H1 (cell line): ENCODE measurements at regions not wholly inside any gene's neighbourhood (a gene's known extent, or its start where the extent isn't known, plus 50 kb on each side); places are given as distances from the start of the nearest gene placed in this dataset.

Experiments
- CTCF ChIA-PET: fragments of 300-600 bp; sonication (Branson Sonifier 250); formaldehyde crosslinking; loops from one replicate; lab custom pipeline; 2021; ENCODE audit not compliant: partially characterized antibody; lab: Charles Lee
- POLR2A ChIA-PET: fragments of 300-600 bp; sonication (Branson Sonifier 250); formaldehyde crosslinking; loops from one replicate; lab custom pipeline; 2021; ENCODE audit warnings: inconsistent platforms; ENCODE audit not compliant: partially characterized antibody; lab: Charles Lee
- DNase-seq, 2 experiments: peaks; one replicate each; pipeline versions ENCODE4 v3.0.0 to v3.0.0-alpha.2; 2010 to 2022; ENCODE audit warnings: low spot score in 2 of 2, low read depth in 1 of 2, mixed read lengths in 1 of 2
- FAIRE-seq: peaks from 2 replicates; lab custom pipeline; 2011; peaks lifted over from hg19 to GRCh38; lab: Jason Lieb, UNC
- H2AFZ ChIP-seq: 2 replicates; pipeline ENCODE4 v1.8.1; 2012; ENCODE audit warnings: low read length, inconsistent platforms
- H2AK5ac ChIP-seq: 2 replicates; pipeline ENCODE4 v1.6.1; 2013; ENCODE audit warnings: low read depth, low read length
- H2BK120ac ChIP-seq: replicated peaks from 2 replicates; pipeline ENCODE3; 2013; ENCODE audit warnings: low read depth, low read length, inconsistent platforms
- H2BK12ac ChIP-seq: 2 replicates; pipeline ENCODE4 v1.6.1; 2013; ENCODE audit warnings: low read depth, low read length
- H2BK15ac ChIP-seq: 2 replicates; pipeline ENCODE4 v1.6.1; 2013; ENCODE audit warnings: low read length
- H2BK20ac ChIP-seq: 2 replicates; pipeline ENCODE4 v1.6.1; 2013; ENCODE audit warnings: low read length
- H2BK5ac ChIP-seq: 2 replicates; pipeline ENCODE4 v1.6.1; 2013; ENCODE audit warnings: low read depth, low read length
- H3K14ac ChIP-seq: 2 replicates; pipeline ENCODE4 v1.6.1; 2013; ENCODE audit warnings: inconsistent platforms; ENCODE audit not compliant: insufficient read length
- H3K18ac ChIP-seq: 2 replicates; pipeline ENCODE4 v1.6.1; 2013; ENCODE audit warnings: low read length; ENCODE audit errors: extremely low read depth
- H3K23ac ChIP-seq: 2 replicates; pipeline ENCODE4 v1.6.1; 2013; ENCODE audit warnings: inconsistent platforms; ENCODE audit not compliant: insufficient read length
- H3K23me2 ChIP-seq: 2 replicates; pipeline ENCODE4 v1.6.1; 2013; ENCODE audit warnings: low read depth, low read length
- H3K27ac ChIP-seq: 2 replicates; pipeline ENCODE4 v1.6.1; 2011; ENCODE audit warnings: low read depth, low read length, inconsistent platforms
- H3K27me3 ChIP-seq, 4 experiments: replicated peaks in 1 of 4; 1 replicate in 1 of 4; 2 replicates in 3 of 4; pipeline versions ENCODE4 v1.6.1 to v1.8.1; 2011 to 2013; ENCODE audit warnings: low read length in 3 of 4, mild to moderate bottlenecking in 3 of 4, inconsistent platforms in 2 of 4, mixed read lengths in 2 of 4, moderate library complexity in 1 of 4; ENCODE audit not compliant: control insufficient read depth in 3 of 4, insufficient read depth in 3 of 4; ENCODE audit errors: extremely low read depth in 1 of 4
- H3K36me3 ChIP-seq, 4 experiments: 2 replicates each; pipeline versions ENCODE4 v1.6.1 to v1.8.1; 2011 to 2013; ENCODE audit warnings: mild to moderate bottlenecking in 4 of 4, low read length in 3 of 4, moderate library complexity in 2 of 4, control low read depth in 1 of 4, inconsistent platforms in 1 of 4; ENCODE audit not compliant: insufficient read depth in 4 of 4, control insufficient read depth in 2 of 4
- H3K4ac ChIP-seq: replicated peaks from 2 replicates; pipeline ENCODE3; 2013; ENCODE audit warnings: low read length, low read depth, mixed read lengths, inconsistent platforms; ENCODE audit not compliant: insufficient read length
- H3K4me1 ChIP-seq, 4 experiments: replicated peaks in 1 of 4; 1 replicate in 1 of 4; 2 replicates in 3 of 4; pipeline versions ENCODE4 v1.6.1 to v1.8.1; 2011 to 2013; ENCODE audit warnings: low read length in 3 of 4, inconsistent platforms in 2 of 4, mixed read lengths in 1 of 4; ENCODE audit not compliant: insufficient read depth in 4 of 4, control insufficient read depth in 3 of 4
- H3K4me2 ChIP-seq, 2 experiments: 2 replicates each; pipeline versions ENCODE4 v1.6.1 to v1.8.1; 2011 to 2013; ENCODE audit warnings: low read depth in 2 of 2, low read length in 2 of 2, control low read depth in 1 of 2, inconsistent platforms in 1 of 2, mild to moderate bottlenecking in 1 of 2; ENCODE audit not compliant: insufficient read depth in 1 of 2
- H3K4me3 ChIP-seq, 4 experiments: fragments of 200-600, 300-600 bp in 1 of 4; sonication (generic), shearing (Covaris generic), sonication (Bioruptor Twin) in 1 of 4; 2 replicates each; pipeline versions ENCODE4 v1.5.1 to v1.8.1; 2011 to 2016; ENCODE audit warnings: low read length in 4 of 4, low read depth in 3 of 4, control low read depth in 2 of 4, inconsistent platforms in 2 of 4, mild to moderate bottlenecking in 2 of 4, mixed read lengths in 1 of 4, moderate library complexity in 1 of 4; ENCODE audit not compliant: insufficient read depth in 2 of 4; ENCODE audit errors: extremely low read depth in 1 of 4
- H3K56ac ChIP-seq: replicated peaks from 2 replicates; pipeline ENCODE3; 2013; ENCODE audit warnings: low read depth, mild to moderate bottlenecking, mixed read lengths, low read length, inconsistent platforms; ENCODE audit not compliant: insufficient read length
- H3K79me1 ChIP-seq: 2 replicates; pipeline ENCODE4 v1.6.1; 2013; ENCODE audit warnings: low read depth, low read length, control low read depth
- H3K79me2 ChIP-seq, 2 experiments: 2 replicates each; pipeline versions ENCODE4 v1.6.1 to v1.8.1; 2012 to 2013; ENCODE audit warnings: low read length in 2 of 2, mild to moderate bottlenecking in 2 of 2, inconsistent platforms in 1 of 2; ENCODE audit not compliant: insufficient read depth in 2 of 2, control insufficient read depth in 1 of 2
- H3K9ac ChIP-seq, 4 experiments: replicated peaks in 1 of 4; 1 replicate in 1 of 4; 2 replicates in 3 of 4; pipeline versions ENCODE4 v1.6.1 to v1.8.1; 2011 to 2013; ENCODE audit warnings: low read depth in 3 of 4, low read length in 3 of 4, control low read depth in 2 of 4, mild to moderate bottlenecking in 2 of 4, moderate library complexity in 2 of 4, inconsistent platforms in 1 of 4; ENCODE audit errors: extremely low read depth in 1 of 4
- H3K9me3 ChIP-seq, 2 experiments: 2 replicates each; pipeline versions ENCODE4 v1.6.1 to v1.8.1; 2012 to 2013; ENCODE audit warnings: mild to moderate bottlenecking in 2 of 2, moderate library complexity in 2 of 2, control low read depth in 1 of 2, inconsistent platforms in 1 of 2, low read depth in 1 of 2, low read length in 1 of 2, mixed read lengths in 1 of 2; ENCODE audit not compliant: insufficient read depth in 2 of 2
- H4K20me1 ChIP-seq, 2 experiments: replicated peaks in 1 of 2; 2 replicates each; pipeline versions ENCODE3 to v1.8.1; 2011 to 2013; ENCODE audit warnings: inconsistent platforms in 2 of 2, low read length in 2 of 2, mild to moderate bottlenecking in 1 of 2; ENCODE audit not compliant: insufficient read depth in 2 of 2, control insufficient read depth in 1 of 2
- H4K5ac ChIP-seq: 2 replicates; pipeline ENCODE4 v1.6.1; 2013; ENCODE audit warnings: low read length, low read depth, mixed read lengths, inconsistent platforms; ENCODE audit not compliant: insufficient read length
- H4K8ac ChIP-seq: 2 replicates; pipeline ENCODE4 v1.8.0; 2013; ENCODE audit warnings: mild to moderate bottlenecking, moderate library complexity, low read length, inconsistent platforms; ENCODE audit not compliant: insufficient read depth; ENCODE audit errors: extremely low read depth
- H4K91ac ChIP-seq: replicated peaks from 2 replicates; pipeline ENCODE3; 2013; ENCODE audit warnings: low read length, mixed read lengths, inconsistent platforms; ENCODE audit not compliant: insufficient read length
- KDM1A ChIP-seq: fragments of 200-600, 300-600 bp; sonication (generic); IDR thresholded peaks from 2 replicates; pipeline ENCODE4 v1.7.1; 2016; ENCODE audit warnings: mild to moderate bottlenecking, low read length, borderline replicate concordance
- KDM4A ChIP-seq: IDR thresholded peaks from one replicate; pipeline ENCODE4 v1.7.1; 2012; ENCODE audit warnings: low read depth, mild to moderate bottlenecking, moderate library complexity, low read length, inconsistent platforms; ENCODE audit not compliant: severe bottlenecking
- WGBS, 2 experiments: shearing (Covaris generic) in 1 of 2; methylation state at CpG; one replicate each; pipeline versions ENCODE4 v1.1.6 to v1.1.7; 2013 to 2015; ENCODE audit warnings: low lambda C conversion rate in 2 of 2, mixed read lengths in 2 of 2, inconsistent platforms in 1 of 2, low coverage in 1 of 2, missing lambda C conversion rate in 1 of 2; ENCODE audit not compliant: insufficient replicate concordance in 2 of 2, insufficient coverage in 1 of 2, insufficient read length in 1 of 2; ENCODE audit errors: extremely low coverage in 1 of 2, missing lambda C conversion rate in 1 of 2; 5-methylcytosine and 5-hydroxymethylcytosine counted together

GRCh38 chr1:25057188-25057587, 127.1 kb upstream of the RUNX3 start:
- H2BK15ac ChIP-seq: no peak overlapping the region
- H2BK120ac ChIP-seq: no peak overlapping the region
- no peak overlapping the region for H3K18ac ChIP-seq
- no peak overlapping the region for H3K56ac ChIP-seq
- H3K4me1 ChIP-seq: peaks cover 0 to 12% (median 6%) of the 10 kb centered on the region in 4 experiments; a peak in 6 of 7 replicates
- no peak overlapping the region for H4K5ac ChIP-seq
- H3K27me3 ChIP-seq: no peaks in the 10 kb centered on the region; a peak in 1 of 7 replicates
- FAIRE-seq: no peak
- ChIA-PET CTCF (interaction anchor here (0.7 to 1.1 kb wide), 5 partner anchors 13 to 122 kb away, joined by 3 to 4 read pairs (median 3); no protein-coding TSS in a partner anchor), POLR2A (no interaction called here)
- H4K8ac ChIP-seq: no peak overlapping the region; the same call in 1 of the 2 replicates
- H2AK5ac ChIP-seq: no peak overlapping the region
- no peak overlapping the region for H3K14ac ChIP-seq
- no peaks in the 10 kb centered on the region for H3K36me3 ChIP-seq
- no peak overlapping the region for H2BK5ac ChIP-seq
- H2AFZ ChIP-seq: no peak overlapping the region
- H3K23ac ChIP-seq: no peak overlapping the region
- H3K9me3 ChIP-seq: no peaks in the 10 kb centered on the region
- no peak overlapping the region for H2BK12ac ChIP-seq
- no peak overlapping the region for H4K91ac ChIP-seq
- H2BK20ac ChIP-seq: no peak overlapping the region
- DNase-seq: no peak
- no peak overlapping the region for H3K4ac ChIP-seq
- H3K27ac ChIP-seq: no peak overlapping the region
- WGBS, 2 experiments: 77% methylated on average over 3 of the region's 3 CpGs; no CpG with 5 or more reads in 1 of the 2 experiments
- H3K4me3 ChIP-seq: no peak overlapping the region
- no peaks in the 10 kb centered on the region for H4K20me1 ChIP-seq
- no peak for TF ChIP-seq KDM4A
- peak; percentile 77 for TF ChIP-seq KDM1A
- no peaks in the 10 kb centered on the region for H3K79me2 ChIP-seq
- no peaks in the 10 kb centered on the region for H3K79me1 ChIP-seq
- peaks cover 1% of the 10 kb centered on the region; the same call in 1 of the 2 replicates for H3K23me2 ChIP-seq
- H3K9ac ChIP-seq: no peak overlapping the region
- no peak overlapping the region for H3K4me2 ChIP-seq
